ENCODE measurements at regions not wholly inside any gene's neighbourhood (a gene's known extent, or its start where the extent isn't known, plus 50 kb on each side); places are given as distances from the start of the nearest gene placed in this dataset.

GRCh38 chr6:18963439-18963838, 576.3 kb downstream of the RNF144B start:
- Histone ChIP-seq H3K27ac (ENCODE audit: extremely low read depth, low read depth, low read length) (no peak overlapping the region), H3K27me3 (ENCODE audit: control insufficient read depth in 2 of 2, insufficient read depth in 2 of 2, low read length in 2 of 2) (no peaks in the 10 kb centered on the region), H3K4me1 (replicated peaks in 1 of 2; ENCODE audit: control insufficient read depth in 2 of 2, insufficient read depth in 2 of 2, low read length in 2 of 2) (no peaks in the 10 kb centered on the region), H3K4me3 (no peak overlapping the region), H3K9me3 (replicated peaks; ENCODE audit: control insufficient read depth, insufficient read depth, low read depth, low read length) (no peaks in the 10 kb centered on the region), H2AFZ (ENCODE audit: low read depth, low read length) (no peak overlapping the region), H3K9ac (ENCODE audit: insufficient read depth in 1 of 2, low read depth in 2 of 2, low read length in 2 of 2) (no peak overlapping the region), H3K79me2 (ENCODE audit: control insufficient read depth, insufficient read depth, low read length) (no peaks in the 10 kb centered on the region), H4K20me1 (replicated peaks; ENCODE audit: control insufficient read depth, insufficient read depth, low read length) (no peaks in the 10 kb centered on the region), H3K9me1 (ENCODE audit: control insufficient read depth, insufficient read depth, low read length) (no peaks in the 10 kb centered on the region), H3K4me2 (ENCODE audit: insufficient read depth, low read length) (no peak overlapping the region), H3K36me3 (ENCODE audit: control insufficient read depth, insufficient read depth, low read length) (no peaks in the 10 kb centered on the region)
- ChIA-PET POLR2A (no interaction called here), CTCF (ENCODE audit: low intra/inter-chr PET ratio) (no interaction called here)
- in situ Hi-C loops (cut with MboI) (no loop called here), intact Hi-C loops (cut with micrococcal nuclease) (no loop called here)
- ATAC-seq (no peak), DNase-seq (ENCODE audit: extremely low read depth in 1 of 4, low spot score in 3 of 4) (no peak), FAIRE-seq (no peak)
- no TSS peak for BruUV-seq (replicated peaks)
- WGBS (ENCODE audit: insufficient coverage, low coverage, missing lambda C conversion rate): 3% methylated on average over 3 of the region's 3 CpGs
- no peak for TF ChIP-seq EP400 (IDR thresholded peaks at IDR 0.05)

- Histone ChIP-seq H3K36me3 (ENCODE audit: control insufficient read depth, insufficient read depth, low read length) (no peaks in the 10 kb centered on the region), H3K9me1 (ENCODE audit: control insufficient read depth, insufficient read depth, low read length) (no peaks in the 10 kb centered on the region), H3K79me2 (ENCODE audit: control insufficient read depth, insufficient read depth, low read length) (no peaks in the 10 kb centered on the region), H3K9me3 (replicated peaks; ENCODE audit: control insufficient read depth, insufficient read depth, low read depth, low read length) (no peaks in the 10 kb centered on the region; the same call in 1 of the 2 replicates), H3K27ac (ENCODE audit: extremely low read depth, low read depth, low read length) (no peak overlapping the region), H2AFZ (ENCODE audit: low read depth, low read length) (no peak overlapping the region), H3K9ac (ENCODE audit: insufficient read depth in 1 of 2, low read depth in 2 of 2, low read length in 2 of 2) (no peak overlapping the region), H4K20me1 (replicated peaks; ENCODE audit: control insufficient read depth, insufficient read depth, low read length) (no peaks in the 10 kb centered on the region), H3K4me3 (no peak overlapping the region), H3K4me2 (ENCODE audit: insufficient read depth, low read length) (no peak overlapping the region), H3K27me3 (ENCODE audit: control insufficient read depth in 2 of 2, insufficient read depth in 2 of 2, low read length in 2 of 2) (no peaks in the 10 kb centered on the region), H3K4me1 (replicated peaks in 1 of 2; ENCODE audit: control insufficient read depth in 2 of 2, insufficient read depth in 2 of 2, low read length in 2 of 2) (no peaks in the 10 kb centered on the region)
- intact Hi-C loops (cut with micrococcal nuclease) (no loop called here), in situ Hi-C loops (cut with MboI) (no loop called here)
- DNase-seq (ENCODE audit: extremely low read depth in 1 of 4, low spot score in 3 of 4) (no peak), FAIRE-seq (no peak), ATAC-seq (no peak)
- POLR2A ChIA-PET: no interaction called here
- BruUV-seq (replicated peaks): no TSS peak
- CTCF ChIA-PET (ENCODE audit: low intra/inter-chr PET ratio): no interaction called here
- WGBS (ENCODE audit: insufficient coverage, low coverage, missing lambda C conversion rate): 0% methylated on average over 3 of the region's 3 CpGs
- TF ChIP-seq TFAM (CRISPR knock-in tag; conservative IDR thresholded peaks at IDR 0.05) (no peak), KLF10 (CRISPR knock-in tag; IDR thresholded peaks at IDR 0.05) (no peak), ZNF212 (CRISPR knock-in tag; IDR thresholded peaks at IDR 0.05) (no peak), RAD51 (IDR thresholded peaks at IDR 0.05; ENCODE audit: borderline replicate concordance, low read depth) (no peak), BRCA1 (IDR thresholded peaks at IDR 0.05) (no peak), BRCA1 (CRISPR knock-in tag; IDR thresholded peaks at IDR 0.05) (no peak), ASH1L (IDR thresholded peaks at IDR 0.05; ENCODE audit: borderline replicate concordance, low read depth, partially characterized antibody) (no peak), ZNF586 (CRISPR knock-in tag; conservative IDR thresholded peaks at IDR 0.05) (no peak), THRA (IDR thresholded peaks at IDR 0.05) (no peak), ZNF696 (CRISPR knock-in tag; conservative IDR thresholded peaks at IDR 0.05) (no peak), BRD4 (IDR thresholded peaks at IDR 0.05) (no peak), E2F5 (CRISPR knock-in tag; IDR thresholded peaks at IDR 0.05) (no peak), TRIM28 (IDR thresholded peaks at IDR 0.05) (no peak)
These were observed 586.1 kb downstream of the RNF144B start for GRCh38 chr6:18973251-18973650.
